ENCODE measurements at regions not wholly inside any gene's neighbourhood (a gene's known extent, or its start where the extent isn't known, plus 50 kb on each side); places are given as distances from the start of the nearest gene placed in this dataset.

DNA sequence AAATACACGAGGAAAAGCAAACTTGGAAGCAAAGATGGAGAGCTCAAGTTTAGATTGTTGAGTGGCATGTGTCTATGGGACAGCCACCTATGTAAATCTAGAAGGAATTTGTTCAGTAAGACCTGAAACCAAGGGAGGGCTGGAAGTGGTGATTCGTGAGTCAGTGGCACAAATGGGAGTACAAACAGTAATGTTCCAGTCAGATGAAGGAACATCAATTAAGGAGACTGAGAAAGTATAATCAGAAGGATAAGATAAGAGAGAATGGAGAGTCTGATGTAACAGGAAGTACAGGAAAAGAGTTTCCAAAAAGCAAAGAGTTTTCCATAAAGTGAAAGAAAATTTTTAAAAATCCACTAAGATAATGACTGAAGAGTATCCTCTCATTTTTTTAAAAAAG lies 544.2 kb downstream of the KIF20B start:
- TF ChIP-seq CTCF (IDR thresholded peaks at IDR 0.05) (no peak), POLR2AphosphoS5 (IDR thresholded peaks at IDR 0.05) (no peak), POLR2A (IDR thresholded peaks at IDR 0.05) (no peak)
